Endothelial cell of umbilical vein (primary cell): ENCODE measurements at regions not wholly inside any gene's neighbourhood (a gene's known extent, or its start where the extent isn't known, plus 50 kb on each side); places are given as distances from the start of the nearest gene placed in this dataset.

Experiments used
- BruUV-seq: library from RNA; stranded (reverse); fragments of 400-500 nt; replicated peaks from 2 replicates; lab custom pipeline; 2021; lab: Mats Ljungman, UMichigan
- CTCF ChIA-PET: fragments of 300-600, 350-600 bp; sonication (Branson Sonifier 250); formaldehyde crosslinking; loops from one replicate; lab custom pipeline; 2021; ENCODE audit warnings: antibody characterized with exemption, inconsistent platforms; lab: Charles Lee
- POLR2A ChIA-PET: fragments of 300-600, 350-600 bp; sonication (Branson Sonifier 250); formaldehyde crosslinking; loops from one replicate; lab custom pipeline; 2021; ENCODE audit warnings: antibody characterized with exemption, inconsistent platforms; lab: Charles Lee
- DNase-seq: peaks from one replicate; pipeline ENCODE4 v3.0.0-alpha.2; 2011; ENCODE audit warnings: low read depth, low spot score
- FAIRE-seq: peaks from 2 replicates; lab custom pipeline; 2011; peaks lifted over from hg19 to GRCh38; lab: Jason Lieb, UNC
- H2AFZ ChIP-seq: 2 replicates; pipeline ENCODE4 v1.6.0; 2012; ENCODE audit warnings: low read depth, low read length, control low read depth, inconsistent platforms
- H3K27ac ChIP-seq: 2 replicates; pipeline ENCODE4 v1.5.1; 2011; ENCODE audit warnings: low read depth, mild to moderate bottlenecking, control low read depth, low read length, moderate library complexity; ENCODE audit not compliant: insufficient read depth
- H3K27me3 ChIP-seq, 2 experiments: 2 replicates each; pipeline versions ENCODE4 v1.6.0 to v1.6.1; 2011; ENCODE audit warnings: low read length in 2 of 2, mixed read lengths in 1 of 2; ENCODE audit not compliant: control insufficient read depth in 2 of 2, insufficient read depth in 2 of 2
- H3K36me3 ChIP-seq, 2 experiments: 2 replicates in 1 of 2; 3 replicates in 1 of 2; pipeline ENCODE4 v1.5.1; 2011; ENCODE audit warnings: low read length in 2 of 2, mild to moderate bottlenecking in 1 of 2, moderate library complexity in 1 of 2; ENCODE audit not compliant: control insufficient read depth in 2 of 2, insufficient read depth in 2 of 2; ENCODE audit errors: extremely low read depth in 1 of 2
- H3K4me1 ChIP-seq: 3 replicates; pipeline ENCODE4 v1.5.1; 2011; ENCODE audit warnings: mild to moderate bottlenecking, low read length; ENCODE audit not compliant: control insufficient read depth, insufficient read depth; ENCODE audit errors: extremely low read depth
- H3K4me2 ChIP-seq: 2 replicates; pipeline ENCODE4 v1.6.1; 2011; ENCODE audit warnings: low read length, control low read depth, mixed read lengths; ENCODE audit not compliant: insufficient read depth
- H3K4me3 ChIP-seq, 3 experiments: fragments of 200-600 bp in 1 of 3; sonication (generic), shearing (Covaris generic) in 1 of 3; replicated peaks in 1 of 3; 2 replicates each; pipeline ENCODE4 v1.5.1; 2011 to 2016; ENCODE audit warnings: control low read depth in 3 of 3, low read length in 3 of 3, mild to moderate bottlenecking in 2 of 3, inconsistent platforms in 1 of 3, low read depth in 1 of 3, moderate library complexity in 1 of 3; ENCODE audit not compliant: insufficient read depth in 1 of 3
- H3K79me2 ChIP-seq: 2 replicates; pipeline ENCODE4 v1.6.0; 2012; ENCODE audit warnings: low read length, inconsistent platforms; ENCODE audit not compliant: control insufficient read depth, insufficient read depth
- H3K9ac ChIP-seq: replicated peaks from 2 replicates; pipeline ENCODE3; 2011; ENCODE audit warnings: low read length, control low read depth; ENCODE audit not compliant: insufficient read depth; ENCODE audit errors: extremely low read depth
- H3K9me1 ChIP-seq: replicated peaks from 3 replicates; pipeline ENCODE4 v1.6.0; 2011; ENCODE audit warnings: mild to moderate bottlenecking, low read length; ENCODE audit not compliant: control insufficient read depth, insufficient read depth; ENCODE audit errors: extremely low read depth
- H3K9me3 ChIP-seq: replicated peaks from 2 replicates; pipeline ENCODE4 v1.5.1; 2012; ENCODE audit warnings: low read length, inconsistent platforms; ENCODE audit not compliant: control insufficient read depth, insufficient read depth
- H4K20me1 ChIP-seq: replicated peaks from 2 replicates; pipeline ENCODE3; 2011; ENCODE audit warnings: mild to moderate bottlenecking, low read length; ENCODE audit not compliant: control insufficient read depth, insufficient read depth; ENCODE audit errors: extremely low read depth
- CTCF ChIP-seq, 2 donors: IDR thresholded peaks; 1 replicate in 1 of 2; 2 replicates in 1 of 2; pipeline ENCODE4 v1.5.1; 2011; ENCODE audit warnings: low read length in 2 of 2, mild to moderate bottlenecking in 2 of 2, moderate library complexity in 2 of 2, control low read depth in 1 of 2, inconsistent platforms in 1 of 2, low read depth in 1 of 2; ENCODE audit not compliant: insufficient read depth in 1 of 2; ENCODE audit errors: extremely low read depth in 1 of 2
- EZH2 ChIP-seq: IDR thresholded peaks from 2 replicates; pipeline ENCODE4 v1.6.1; 2012; ENCODE audit warnings: borderline replicate concordance, low read depth, mild to moderate bottlenecking, moderate library complexity, low read length, inconsistent platforms; ENCODE audit not compliant: severe bottlenecking
- FOS ChIP-seq: IDR thresholded peaks from 2 replicates; pipeline ENCODE4 v1.6.1; 2011; ENCODE audit warnings: mild to moderate bottlenecking, low read length, moderate library complexity, borderline replicate concordance; ENCODE audit not compliant: insufficient read depth
- GATA2 ChIP-seq: IDR thresholded peaks from 2 replicates; pipeline ENCODE4 v1.7.0; 2011; ENCODE audit warnings: low read depth, mild to moderate bottlenecking, moderate library complexity, mixed read lengths, low read length; ENCODE audit not compliant: insufficient read length, insufficient read depth
- JUN ChIP-seq: IDR thresholded peaks from 2 replicates; pipeline ENCODE4 v1.6.1; 2011; ENCODE audit warnings: borderline replicate concordance, low read depth; ENCODE audit not compliant: insufficient read length, insufficient read depth
- MAX ChIP-seq: IDR thresholded peaks from 2 replicates; pipeline ENCODE4 v1.6.1; 2011; ENCODE audit not compliant: insufficient read depth, insufficient read length
- MYC ChIP-seq: IDR thresholded peaks from one replicate; pipeline ENCODE4 v1.6.1; 2011; ENCODE audit warnings: mild to moderate bottlenecking, low read depth, low read length
- POLR2A ChIP-seq: IDR thresholded peaks from 2 replicates; pipeline ENCODE4 v1.6.1; 2012; ENCODE audit warnings: low read depth, mild to moderate bottlenecking, control low read depth, low read length
- POLR2AphosphoS5 ChIP-seq: IDR thresholded peaks from 2 replicates; pipeline ENCODE4 v1.6.1; 2012; ENCODE audit warnings: low read depth, mild to moderate bottlenecking, control low read depth, low read length, moderate library complexity; ENCODE audit not compliant: insufficient read depth
- dilution Hi-C: fragments of 300-500 bp; cut with MboI; formaldehyde crosslinking; loops from one replicate; pipeline ENCODE4 v1.15.0; 2019; ENCODE audit warnings: low sequenced_read_pairs; ENCODE audit not compliant: extremely low pct_ligation_motif_present
- intact Hi-C: fragments of 100-400 bp; cut with micrococcal nuclease; formaldehyde crosslinking; loops from one replicate; pipeline ENCODE4 v1.10.0; 2022

- H3K9me1 ChIP-seq = no peaks in the 10 kb centered on the region
- H3K27ac ChIP-seq = no peak overlapping the region
- H3K4me2 ChIP-seq = no peak overlapping the region
- H3K79me2 ChIP-seq = no peaks in the 10 kb centered on the region
- FAIRE-seq (no peak), DNase-seq (no peak)
- H2AFZ ChIP-seq = no peak overlapping the region
- dilution Hi-C loops (no loop called here), intact Hi-C loops (no loop called here)
- POLR2A ChIA-PET = no interaction called here
- no peak for TF ChIP-seq FOS
- TF ChIP-seq MYC = no peak
- no peak for TF ChIP-seq GATA2
- TF ChIP-seq POLR2AphosphoS5 = no peak
- TF ChIP-seq EZH2 = no peak
- no peak for TF ChIP-seq CTCF (IDR thresholded peaks at IDR 0.05; ENCODE audit: extremely low read depth in 1 of 2, insufficient read depth in 1 of 2, low read depth in 1 of 2, low read length in 2 of 2)
- TF ChIP-seq JUN = no peak
- no peak for TF ChIP-seq MAX
- TF ChIP-seq POLR2A = no peak
- no peaks in the 10 kb centered on the region for H3K9me3 ChIP-seq
- H4K20me1 ChIP-seq = no peaks in the 10 kb centered on the region
- no peak overlapping the region for H3K4me3 ChIP-seq
- no peak overlapping the region for H3K9ac ChIP-seq
- H3K27me3 ChIP-seq = peaks cover 0 to 1% of the 10 kb centered on the region in 2 experiments
- CTCF ChIA-PET = no interaction called here
- H3K4me1 ChIP-seq = no peaks in the 10 kb centered on the region
- no TSS peak for BruUV-seq
- H3K36me3 ChIP-seq = no peaks in the 10 kb centered on the region
These were observed 458.3 kb downstream of the AGTPBP1 start for GRCh38 chr9:85283421-85283820.
